GM12878 (cell line): ENCODE measurements at regions not wholly inside any gene's neighbourhood (a gene's known extent, or its start where the extent isn't known, plus 50 kb on each side); places are given as distances from the start of the nearest gene placed in this dataset.
A peak's percentile ranks its signal among the peaks of the same experiment; 100 is the strongest.

ENCODE experiments used
- CHD1 ChIP-seq: IDR thresholded peaks from 2 replicates; pipeline ENCODE4 v1.6.1; 2012; ENCODE audit warnings: low read depth, low read length, improper control_type of control experiment
- EP300 ChIP-seq, 2 experiments: fragments of 150-350 bp in 1 of 2; IDR thresholded peaks; 2 replicates each; pipeline ENCODE4 v1.6.1; 2011 to 2012; ENCODE audit warnings: low read depth in 2 of 2, low read length in 2 of 2, borderline replicate concordance in 1 of 2, improper control_type of control experiment in 1 of 2, inconsistent platforms in 1 of 2; ENCODE audit not compliant: control insufficient read depth in 1 of 2
- ETV6 ChIP-seq, 2 experiments: fragments of 450-650 bp in 1 of 2; IDR thresholded peaks in 1 of 2; conservative IDR thresholded peaks in 1 of 2; 2 replicates each; pipeline ENCODE4 v1.6.1; 2014; ENCODE audit warnings: antibody characterized with exemption in 1 of 2, borderline replicate concordance in 1 of 2, low read depth in 1 of 2, mild to moderate bottlenecking in 1 of 2, moderate library complexity in 1 of 2
- HDAC2 ChIP-seq: fragments of 200-600 bp; sonication (generic); IDR thresholded peaks from 2 replicates; pipeline ENCODE4 v1.6.1; 2017
- HSF1 ChIP-seq: fragments of 150-350 bp; IDR thresholded peaks from 2 replicates; pipeline ENCODE4 v1.6.1; 2014; ENCODE audit warnings: mild to moderate bottlenecking, low read depth, low read length
- IKZF2 ChIP-seq, 2 experiments: fragments of 450-650 bp; IDR thresholded peaks; 2 replicates each; pipeline ENCODE4 v1.6.1; 2017; ENCODE audit warnings: mild to moderate bottlenecking in 2 of 2, moderate library complexity in 2 of 2
- JUND ChIP-seq: IDR thresholded peaks from 2 replicates; pipeline ENCODE4 v1.6.1; 2012; ENCODE audit warnings: low read depth, mild to moderate bottlenecking, low read length, improper control_type of control experiment, moderate library complexity
- MXI1 ChIP-seq: fragments of 150-350 bp; IDR thresholded peaks from 2 replicates; pipeline ENCODE4 v1.6.1; 2011; ENCODE audit warnings: low read depth, mild to moderate bottlenecking, inconsistent platforms, low read length, improper control_type of control experiment
- POLR2A ChIP-seq: IDR thresholded peaks from 2 replicates; pipeline ENCODE4 v1.6.1; 2011; ENCODE audit warnings: low read depth, mild to moderate bottlenecking, low read length
- POLR2AphosphoS2 ChIP-seq: IDR thresholded peaks from 2 replicates; pipeline ENCODE4 v1.6.1; 2011; ENCODE audit warnings: low read depth, mild to moderate bottlenecking, low read length, improper control_type of control experiment, moderate library complexity
- POLR2AphosphoS5 ChIP-seq: IDR thresholded peaks from 2 replicates; pipeline ENCODE4 v1.6.1; 2011; ENCODE audit warnings: mild to moderate bottlenecking, low read length, inconsistent platforms
- RBBP5 ChIP-seq: fragments of 200-600 bp; sonication (generic); conservative IDR thresholded peaks from 2 replicates; pipeline ENCODE4 v1.6.1; 2016
- SP1 ChIP-seq: IDR thresholded peaks from one replicate; pipeline ENCODE4 v1.6.1; 2011; ENCODE audit warnings: low read depth, low read length
- TAF1 ChIP-seq: IDR thresholded peaks from 2 replicates; pipeline ENCODE4 v1.6.1; 2011; ENCODE audit warnings: mild to moderate bottlenecking, low read depth, low read length, borderline replicate concordance
- ZNF274 ChIP-seq: IDR thresholded peaks from one replicate; pipeline ENCODE4 v1.8.0; 2011; ENCODE audit not compliant: insufficient read length, insufficient read depth
- ZNF687 ChIP-seq: fragments of 450-650 bp; IDR thresholded peaks from 2 replicates; pipeline ENCODE4 v1.6.1; 2017; ENCODE audit warnings: mild to moderate bottlenecking, moderate library complexity
- TF ChIP-seq, protein P1 (sequence below): IDR thresholded peaks from 2 replicates; pipeline ENCODE4 v1.6.1; 2012; ENCODE audit warnings: mild to moderate bottlenecking, low read depth, low read length
- TF ChIP-seq, protein P2 (sequence below): fragments of 450-650 bp; IDR thresholded peaks from 2 replicates; pipeline ENCODE4 v1.6.1; 2014; ENCODE audit warnings: mild to moderate bottlenecking

GRCh38 chr2:122739732-122740593 is 984.5 kb downstream of the TSN start (continued):
- TF ChIP-seq HSF1 (no peak), POLR2A (no peak), POLR2AphosphoS5 (no peak), JUND (no peak), TAF1 (no peak), MXI1 (peak; percentile 57; the same call in 1 of the 2 replicates), ETV6 (conservative IDR thresholded peaks at IDR 0.05 in 1 of 2, IDR thresholded peaks at IDR 0.05 in 1 of 2; ENCODE audit: borderline replicate concordance in 1 of 2, low read depth in 1 of 2) (0 out of 4 replicates have a peak, but pooled peaks of 1 of the 2 experiments have one; percentile 29), RBBP5 (no peak), POLR2AphosphoS2 (no peak), EP300 (IDR thresholded peaks at IDR 0.05; ENCODE audit: borderline replicate concordance in 1 of 2, control insufficient read depth in 1 of 2, low read depth in 2 of 2, low read length in 2 of 2) (peak in 1 of 2 experiments; percentile 61; a peak in 1 of 4 replicates), ZNF687 (peak; percentile 38; the same call in 1 of the 2 replicates), IKZF2 (IDR thresholded peaks at IDR 0.05) (peak; percentile 58 to 59; a peak in 2 of 4 replicates), SP1 (no peak), CHD1 (no peak), HDAC2 (no peak), ZNF274 (no peak)
- TF ChIP-seq, protein P1, sequence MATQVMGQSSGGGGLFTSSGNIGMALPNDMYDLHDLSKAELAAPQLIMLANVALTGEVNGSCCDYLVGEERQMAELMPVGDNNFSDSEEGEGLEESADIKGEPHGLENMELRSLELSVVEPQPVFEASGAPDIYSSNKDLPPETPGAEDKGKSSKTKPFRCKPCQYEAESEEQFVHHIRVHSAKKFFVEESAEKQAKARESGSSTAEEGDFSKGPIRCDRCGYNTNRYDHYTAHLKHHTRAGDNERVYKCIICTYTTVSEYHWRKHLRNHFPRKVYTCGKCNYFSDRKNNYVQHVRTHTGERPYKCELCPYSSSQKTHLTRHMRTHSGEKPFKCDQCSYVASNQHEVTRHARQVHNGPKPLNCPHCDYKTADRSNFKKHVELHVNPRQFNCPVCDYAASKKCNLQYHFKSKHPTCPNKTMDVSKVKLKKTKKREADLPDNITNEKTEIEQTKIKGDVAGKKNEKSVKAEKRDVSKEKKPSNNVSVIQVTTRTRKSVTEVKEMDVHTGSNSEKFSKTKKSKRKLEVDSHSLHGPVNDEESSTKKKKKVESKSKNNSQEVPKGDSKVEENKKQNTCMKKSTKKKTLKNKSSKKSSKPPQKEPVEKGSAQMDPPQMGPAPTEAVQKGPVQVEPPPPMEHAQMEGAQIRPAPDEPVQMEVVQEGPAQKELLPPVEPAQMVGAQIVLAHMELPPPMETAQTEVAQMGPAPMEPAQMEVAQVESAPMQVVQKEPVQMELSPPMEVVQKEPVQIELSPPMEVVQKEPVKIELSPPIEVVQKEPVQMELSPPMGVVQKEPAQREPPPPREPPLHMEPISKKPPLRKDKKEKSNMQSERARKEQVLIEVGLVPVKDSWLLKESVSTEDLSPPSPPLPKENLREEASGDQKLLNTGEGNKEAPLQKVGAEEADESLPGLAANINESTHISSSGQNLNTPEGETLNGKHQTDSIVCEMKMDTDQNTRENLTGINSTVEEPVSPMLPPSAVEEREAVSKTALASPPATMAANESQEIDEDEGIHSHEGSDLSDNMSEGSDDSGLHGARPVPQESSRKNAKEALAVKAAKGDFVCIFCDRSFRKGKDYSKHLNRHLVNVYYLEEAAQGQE = no peak
- TF ChIP-seq, protein P2, sequence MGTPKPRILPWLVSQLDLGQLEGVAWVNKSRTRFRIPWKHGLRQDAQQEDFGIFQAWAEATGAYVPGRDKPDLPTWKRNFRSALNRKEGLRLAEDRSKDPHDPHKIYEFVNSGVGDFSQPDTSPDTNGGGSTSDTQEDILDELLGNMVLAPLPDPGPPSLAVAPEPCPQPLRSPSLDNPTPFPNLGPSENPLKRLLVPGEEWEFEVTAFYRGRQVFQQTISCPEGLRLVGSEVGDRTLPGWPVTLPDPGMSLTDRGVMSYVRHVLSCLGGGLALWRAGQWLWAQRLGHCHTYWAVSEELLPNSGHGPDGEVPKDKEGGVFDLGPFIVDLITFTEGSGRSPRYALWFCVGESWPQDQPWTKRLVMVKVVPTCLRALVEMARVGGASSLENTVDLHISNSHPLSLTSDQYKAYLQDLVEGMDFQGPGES = no peak
